ENCODE measurements at regions not wholly inside any gene's neighbourhood (a gene's known extent, or its start where the extent isn't known, plus 50 kb on each side); places are given as distances from the start of the nearest gene placed in this dataset.

DNA sequence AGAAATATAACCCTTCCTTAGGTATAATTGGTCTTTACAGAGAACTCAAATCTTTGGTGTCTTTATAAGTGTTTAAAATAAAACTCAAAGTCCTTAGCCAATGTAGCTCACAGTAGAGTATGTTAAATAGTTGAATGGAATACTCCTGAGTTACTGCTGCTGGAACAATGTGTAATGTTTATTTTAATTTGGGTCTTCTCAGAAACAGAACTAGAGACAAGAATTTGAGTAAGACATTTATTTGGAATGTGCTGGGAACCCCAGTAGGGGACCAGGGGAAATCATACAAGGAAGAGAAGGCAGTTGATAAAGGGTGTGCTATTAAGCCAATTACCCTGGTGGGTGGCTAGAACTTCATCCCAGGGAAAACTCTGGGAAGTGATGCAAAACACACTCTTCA lies 240.4 kb upstream of the LDB2 start:
- Histone ChIP-seq H3K27me3 (ENCODE audit: control insufficient read depth in 1 of 2, insufficient read depth in 2 of 2, low read length in 2 of 2) (no peaks in the 10 kb centered on the region), H3K9ac (ENCODE audit: low read length) (no peak overlapping the region), H3K27ac (ENCODE audit: low read depth, low read length) (no peak overlapping the region), H3K4me1 (ENCODE audit: insufficient read depth, low read length) (no peaks in the 10 kb centered on the region), H3K4me3 (ENCODE audit: low read depth in 1 of 2, low read length in 2 of 2) (no peak overlapping the region), H3K36me3 (ENCODE audit: insufficient read depth, low read length) (no peaks in the 10 kb centered on the region), H3K9me3 (ENCODE audit: low read length) (no peaks in the 10 kb centered on the region)

GRCh38 chr4:17134565-17134964 lies 236.1 kb upstream of the LDB2 start:
- Histone ChIP-seq H3K4me3 (ENCODE audit: low read depth in 1 of 2, low read length in 2 of 2) (no peak overlapping the region), H3K9ac (ENCODE audit: low read length) (no peak overlapping the region), H3K27ac (ENCODE audit: low read depth, low read length) (no peak overlapping the region), H3K27me3 (ENCODE audit: control insufficient read depth in 1 of 2, insufficient read depth in 2 of 2, low read length in 2 of 2) (no peaks in the 10 kb centered on the region), H3K4me1 (ENCODE audit: insufficient read depth, low read length) (no peaks in the 10 kb centered on the region), H3K9me3 (ENCODE audit: low read length) (no peaks in the 10 kb centered on the region), H3K36me3 (ENCODE audit: insufficient read depth, low read length) (no peaks in the 10 kb centered on the region)

DNA sequence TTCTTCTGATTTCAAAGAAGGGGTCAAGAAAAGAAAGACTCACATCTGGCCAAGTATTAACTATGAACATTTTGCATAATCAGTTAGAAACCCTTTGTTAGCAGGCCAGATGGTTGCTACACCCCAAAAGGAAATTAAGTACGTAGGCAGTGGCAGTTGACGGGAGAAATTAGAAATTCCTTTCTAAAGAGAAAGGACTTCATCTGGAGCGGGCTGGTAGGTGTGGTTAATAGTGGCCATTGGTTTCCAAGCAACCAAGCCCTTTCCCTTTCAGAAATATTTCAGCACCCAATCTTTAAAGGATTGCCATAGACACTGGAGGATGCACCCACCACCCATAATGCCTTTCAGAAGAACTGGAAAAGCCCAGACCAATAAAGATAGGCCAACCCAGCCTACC lies 235.7 kb upstream of the LDB2 start:
- H3K27ac ChIP-seq (ENCODE audit: low read depth, low read length) = no peak overlapping the region
- no peaks in the 10 kb centered on the region for H3K27me3 ChIP-seq (ENCODE audit: control insufficient read depth in 1 of 2, insufficient read depth in 2 of 2, low read length in 2 of 2)
- no peak overlapping the region for H3K9ac ChIP-seq (ENCODE audit: low read length)
- no peak overlapping the region for H3K4me3 ChIP-seq (ENCODE audit: low read depth in 1 of 2, low read length in 2 of 2)
- H3K4me1 ChIP-seq (ENCODE audit: insufficient read depth, low read length) = no peaks in the 10 kb centered on the region
- no peaks in the 10 kb centered on the region for H3K9me3 ChIP-seq (ENCODE audit: low read length)
- H3K36me3 ChIP-seq (ENCODE audit: insufficient read depth, low read length) = no peaks in the 10 kb centered on the region

- Histone ChIP-seq H3K27ac (ENCODE audit: low read depth, low read length) (no peak overlapping the region), H3K36me3 (ENCODE audit: insufficient read depth, low read length) (no peaks in the 10 kb centered on the region), H3K9ac (ENCODE audit: low read length) (no peak overlapping the region), H3K27me3 (ENCODE audit: control insufficient read depth in 1 of 2, insufficient read depth in 2 of 2, low read length in 2 of 2) (no peaks in the 10 kb centered on the region), H3K4me1 (ENCODE audit: insufficient read depth, low read length) (no peaks in the 10 kb centered on the region), H3K9me3 (ENCODE audit: low read length) (no peaks in the 10 kb centered on the region), H3K4me3 (ENCODE audit: low read depth in 1 of 2, low read length in 2 of 2) (no peak overlapping the region)
These were observed 233.8 kb upstream of the LDB2 start for GRCh38 chr4:17132226-17132625.

- H3K9me3 ChIP-seq (ENCODE audit: low read length) = no peaks in the 10 kb centered on the region
- no peaks in the 10 kb centered on the region for H3K36me3 ChIP-seq (ENCODE audit: insufficient read depth, low read length)
- no peak overlapping the region for H3K27ac ChIP-seq (ENCODE audit: low read depth, low read length)
- H3K27me3 ChIP-seq (ENCODE audit: control insufficient read depth in 1 of 2, insufficient read depth in 2 of 2, low read length in 2 of 2) = no peaks in the 10 kb centered on the region
- no peak overlapping the region for H3K9ac ChIP-seq (ENCODE audit: low read length)
- no peak overlapping the region for H3K4me3 ChIP-seq (ENCODE audit: low read depth in 1 of 2, low read length in 2 of 2)
- no peaks in the 10 kb centered on the region for H3K4me1 ChIP-seq (ENCODE audit: insufficient read depth, low read length)
These were observed 229.8 kb upstream of the LDB2 start for GRCh38 chr4:17128268-17128667.

DNA sequence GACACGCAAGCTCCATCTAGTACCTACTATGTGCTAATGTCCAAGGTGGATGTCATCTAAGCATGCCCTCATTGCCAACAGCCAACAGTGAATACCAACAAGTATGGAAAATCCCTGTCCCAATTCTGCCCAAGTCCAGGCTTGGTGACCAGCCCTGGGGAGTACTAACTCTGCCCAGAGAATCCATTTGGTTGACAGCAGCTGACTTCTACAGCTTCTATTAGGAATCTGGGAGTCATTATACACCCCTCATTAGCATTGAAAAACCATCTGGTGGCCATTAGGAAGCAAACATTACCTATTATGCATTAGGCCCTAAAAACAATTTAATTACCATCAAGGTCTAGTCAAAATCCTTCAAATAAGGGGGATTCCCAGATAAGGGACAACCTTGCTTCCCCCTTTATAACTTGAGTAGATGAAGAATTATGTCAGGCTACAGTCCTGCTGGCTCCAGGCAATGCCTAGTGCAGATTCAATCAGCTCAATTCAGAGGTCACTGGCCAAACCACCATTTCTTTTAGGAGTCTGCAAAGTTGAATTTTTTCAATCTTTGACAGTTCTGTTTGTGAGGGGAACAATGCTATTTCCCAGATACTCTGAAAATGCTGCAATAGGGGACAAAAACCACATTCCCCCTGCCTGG lies 228.0 kb upstream of the LDB2 start:
- no peak overlapping the region for H3K4me3 ChIP-seq (ENCODE audit: low read depth in 1 of 2, low read length in 2 of 2)
- H3K4me1 ChIP-seq (ENCODE audit: insufficient read depth, low read length) = no peaks in the 10 kb centered on the region
- no peak overlapping the region for H3K9ac ChIP-seq (ENCODE audit: low read length)
- no peaks in the 10 kb centered on the region for H3K9me3 ChIP-seq (ENCODE audit: low read length)
- no peaks in the 10 kb centered on the region for H3K27me3 ChIP-seq (ENCODE audit: control insufficient read depth in 1 of 2, insufficient read depth in 2 of 2, low read length in 2 of 2)
- no peak overlapping the region for H3K27ac ChIP-seq (ENCODE audit: low read depth, low read length)
- no peaks in the 10 kb centered on the region for H3K36me3 ChIP-seq (ENCODE audit: insufficient read depth, low read length)

GRCh38 chr4:17124767-17125166 lies 226.3 kb upstream of the LDB2 start:
- H3K4me3 ChIP-seq (ENCODE audit: low read depth in 1 of 2, low read length in 2 of 2) = no peak overlapping the region
- no peaks in the 10 kb centered on the region for H3K4me1 ChIP-seq (ENCODE audit: insufficient read depth, low read length)
- H3K36me3 ChIP-seq (ENCODE audit: insufficient read depth, low read length) = no peaks in the 10 kb centered on the region
- no peak overlapping the region for H3K27ac ChIP-seq (ENCODE audit: low read depth, low read length)
- H3K9me3 ChIP-seq (ENCODE audit: low read length) = no peaks in the 10 kb centered on the region
- H3K27me3 ChIP-seq (ENCODE audit: control insufficient read depth in 1 of 2, insufficient read depth in 2 of 2, low read length in 2 of 2) = no peaks in the 10 kb centered on the region
- no peak overlapping the region for H3K9ac ChIP-seq (ENCODE audit: low read length)

GRCh38 chr4:17120761-17121160 lies 222.3 kb upstream of the LDB2 start:
- Histone ChIP-seq H3K9ac (ENCODE audit: low read length) (no peak overlapping the region), H3K36me3 (ENCODE audit: insufficient read depth, low read length) (no peaks in the 10 kb centered on the region), H3K27ac (ENCODE audit: low read depth, low read length) (no peak overlapping the region), H3K4me3 (ENCODE audit: low read depth in 1 of 2, low read length in 2 of 2) (no peak overlapping the region), H3K4me1 (ENCODE audit: insufficient read depth, low read length) (no peaks in the 10 kb centered on the region), H3K27me3 (ENCODE audit: control insufficient read depth in 1 of 2, insufficient read depth in 2 of 2, low read length in 2 of 2) (no peaks in the 10 kb centered on the region), H3K9me3 (ENCODE audit: low read length) (no peaks in the 10 kb centered on the region)

DNA sequence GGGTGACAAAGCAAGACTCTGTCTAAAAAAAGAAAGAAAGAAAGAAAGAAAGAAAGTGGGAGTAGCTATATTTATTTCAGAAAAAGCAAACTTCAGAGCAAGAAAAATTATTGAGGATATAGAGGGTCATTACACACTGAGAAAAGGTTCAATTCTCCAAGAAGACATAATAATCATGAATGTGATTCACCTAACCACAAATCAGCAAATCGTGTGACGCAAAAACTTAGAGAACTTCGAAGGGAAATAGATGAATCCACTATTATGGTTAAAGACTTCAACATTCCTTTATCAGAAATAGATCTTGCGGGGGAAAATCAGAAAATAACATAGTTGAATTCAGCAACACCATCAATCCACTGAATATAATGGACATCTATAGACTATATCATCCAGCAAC lies 219.3 kb upstream of the LDB2 start:
- Histone ChIP-seq H3K36me3 (ENCODE audit: insufficient read depth, low read length) (no peaks in the 10 kb centered on the region), H3K4me3 (ENCODE audit: low read depth in 1 of 2, low read length in 2 of 2) (no peak overlapping the region), H3K9me3 (ENCODE audit: low read length) (no peaks in the 10 kb centered on the region), H3K9ac (ENCODE audit: low read length) (no peak overlapping the region), H3K27me3 (ENCODE audit: control insufficient read depth in 1 of 2, insufficient read depth in 2 of 2, low read length in 2 of 2) (no peaks in the 10 kb centered on the region), H3K4me1 (ENCODE audit: insufficient read depth, low read length) (no peaks in the 10 kb centered on the region), H3K27ac (ENCODE audit: low read depth, low read length) (no peak overlapping the region)

- Histone ChIP-seq H3K9ac (ENCODE audit: low read length) (no peak overlapping the region), H3K9me3 (ENCODE audit: low read length) (no peaks in the 10 kb centered on the region), H3K27me3 (ENCODE audit: control insufficient read depth in 1 of 2, insufficient read depth in 2 of 2, low read length in 2 of 2) (no peaks in the 10 kb centered on the region), H3K27ac (ENCODE audit: low read depth, low read length) (no peak overlapping the region), H3K4me1 (ENCODE audit: insufficient read depth, low read length) (no peaks in the 10 kb centered on the region), H3K36me3 (ENCODE audit: insufficient read depth, low read length) (no peaks in the 10 kb centered on the region), H3K4me3 (ENCODE audit: low read depth in 1 of 2, low read length in 2 of 2) (no peak overlapping the region)
These were observed 217.1 kb upstream of the LDB2 start for GRCh38 chr4:17115583-17115982.

DNA sequence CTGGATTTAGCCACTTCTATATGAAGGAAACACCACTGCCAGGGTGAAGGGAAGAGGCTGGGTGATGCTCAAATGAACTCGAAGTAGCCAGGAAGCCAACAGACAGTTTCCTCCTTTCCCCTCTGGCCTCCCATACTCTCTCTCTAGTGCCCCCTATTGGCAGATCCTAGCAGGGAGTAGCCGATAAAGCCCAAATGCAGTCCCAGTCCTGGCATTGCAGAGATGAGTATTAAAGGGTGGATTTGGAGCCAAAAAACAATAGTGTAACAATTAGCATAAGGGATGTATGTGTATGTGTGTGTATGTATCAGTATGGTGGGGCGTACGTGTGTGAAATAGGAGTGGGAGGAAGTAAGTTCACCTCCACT lies 213.8 kb upstream of the LDB2 start:
- Histone ChIP-seq H3K4me3 (ENCODE audit: low read depth in 1 of 2, low read length in 2 of 2) (no peak overlapping the region), H3K9ac (ENCODE audit: low read length) (no peak overlapping the region), H3K4me1 (ENCODE audit: insufficient read depth, low read length) (no peaks in the 10 kb centered on the region), H3K9me3 (ENCODE audit: low read length) (no peaks in the 10 kb centered on the region), H3K27ac (ENCODE audit: low read depth, low read length) (no peak overlapping the region), H3K27me3 (ENCODE audit: control insufficient read depth in 1 of 2, insufficient read depth in 2 of 2, low read length in 2 of 2) (no peaks in the 10 kb centered on the region), H3K36me3 (ENCODE audit: insufficient read depth, low read length) (no peaks in the 10 kb centered on the region)

GRCh38 chr4:17109126-17109525 lies 210.7 kb upstream of the LDB2 start:
- no peak overlapping the region for H3K9ac ChIP-seq (ENCODE audit: low read length)
- H3K9me3 ChIP-seq (ENCODE audit: low read length) = no peaks in the 10 kb centered on the region
- H3K4me1 ChIP-seq (ENCODE audit: insufficient read depth, low read length) = no peaks in the 10 kb centered on the region
- H3K4me3 ChIP-seq (ENCODE audit: low read depth in 1 of 2, low read length in 2 of 2) = no peak overlapping the region
- H3K27me3 ChIP-seq (ENCODE audit: control insufficient read depth in 1 of 2, insufficient read depth in 2 of 2, low read length in 2 of 2) = no peaks in the 10 kb centered on the region
- no peak overlapping the region for H3K27ac ChIP-seq (ENCODE audit: low read depth, low read length)
- H3K36me3 ChIP-seq (ENCODE audit: insufficient read depth, low read length) = no peaks in the 10 kb centered on the region
